Stomach (tissue), 8 donors: ENCODE measurements at regions not wholly inside any gene's neighbourhood (a gene's known extent, or its start where the extent isn't known, plus 50 kb on each side); places are given as distances from the start of the nearest gene placed in this dataset.

ENCODE experiments used
- DNase-seq, 2 donors: peaks; one replicate each; pipeline versions ENCODE4 v3.0.0 to v3.0.0-alpha.2; 2013 to 2019
- H3K27ac ChIP-seq, 5 donors: fragments of 200-600 bp in 4 of 5; sonication (generic) in 4 of 5; one replicate each; pipeline ENCODE4 v1.5.1; 2013 to 2019; ENCODE audit warnings: mild to moderate bottlenecking in 1 of 5, moderate library complexity in 1 of 5
- H3K27me3 ChIP-seq, 3 donors: fragments of 200-600 bp; sonication (generic); one replicate each; pipeline ENCODE4 v1.5.1; 2017 to 2019; ENCODE audit warnings: mixed run types in 1 of 3
- H3K36me3 ChIP-seq, 4 donors: fragments of 200-600 bp; sonication (generic); 1 replicate in 3 of 4; 2 replicates in 1 of 4; pipeline ENCODE4 v1.5.1; 2016 to 2019
- H3K4me1 ChIP-seq, 4 donors: fragments of 200-600 bp; sonication (generic); one replicate each; pipeline ENCODE4 v1.5.1; 2016 to 2019
- H3K4me3 ChIP-seq, 4 donors: fragments of 200-600 bp; sonication (generic) in 3 of 4; one replicate each; pipeline ENCODE4 v1.5.1; 2016 to 2019; ENCODE audit warnings: mild to moderate bottlenecking in 1 of 4
- H3K9me3 ChIP-seq, 4 donors: fragments of 200-600 bp; sonication (generic); one replicate each; pipeline ENCODE4 v1.5.1; 2016 to 2019
- EP300 ChIP-seq: sonication (generic); formaldehyde crosslinking; IDR thresholded peaks from one replicate; pipeline ENCODE4 v1.6.1; 2017; ENCODE audit warnings: antibody characterized with exemption
- POLR2A ChIP-seq, 4 donors: fragments of 450-650 bp; IDR thresholded peaks; one replicate each; pipeline ENCODE4 v1.6.1; 2016; ENCODE audit warnings: antibody characterized with exemption in 4 of 4, control low read depth in 2 of 4, mild to moderate bottlenecking in 1 of 4, moderate library complexity in 1 of 4
- POLR2AphosphoS5 ChIP-seq, 3 donors: sonication (generic); formaldehyde crosslinking; IDR thresholded peaks; one replicate each; pipeline ENCODE4 v1.6.1; 2016; ENCODE audit warnings: antibody characterized with exemption in 3 of 3
- WGBS, 5 donors: extraction: QIAGEN DNeasy Blood & Tissue Kit in 3 of 5; methylation state at CpG; one replicate each; pipeline versions ENCODE4 v1.1.5 to v1.1.7; 2013 to 2018; 5-methylcytosine and 5-hydroxymethylcytosine counted together
- intact Hi-C: fragments of 100-400 bp; cut with DNase I; formaldehyde crosslinking; loops from one replicate; pipeline ENCODE4 v1.15.1; 2023; ENCODE audit warnings: low total_unique reads
- TF ChIP-seq, protein P1 (sequence below), 7 experiments: fragments of 450-650 bp in 4 of 7; fragments of 200-600 bp in 3 of 7; sonication (generic) in 3 of 7; IDR thresholded peaks; one replicate each; pipeline ENCODE4 v1.5.1; 2016 to 2019; ENCODE audit warnings: antibody characterized with exemption in 7 of 7, control low read depth in 2 of 7, mild to moderate bottlenecking in 1 of 7
- donor health status: healthy with polysubstance abuse.
- donor health status: Bipolar disorder and iron deficiency.
- donor health status: healthy.

DNA sequence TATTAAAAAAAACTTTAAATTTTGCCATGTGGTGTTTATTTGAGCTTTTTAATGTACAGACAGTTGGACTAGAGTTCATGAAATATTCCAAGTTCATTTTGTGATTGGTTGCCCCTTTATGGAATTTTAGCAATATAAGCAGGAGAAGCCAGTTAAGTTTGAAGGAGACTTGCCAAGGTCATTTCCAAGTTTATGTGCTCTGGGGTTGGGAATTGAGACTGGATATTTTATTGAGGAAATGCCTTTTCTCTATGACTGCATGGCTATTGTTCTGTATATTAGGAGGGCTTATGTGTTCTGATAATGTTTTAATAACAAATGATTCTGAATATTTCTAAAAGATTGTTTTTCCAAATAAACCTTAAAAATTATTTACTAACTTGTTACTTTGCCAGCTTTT lies 67.0 kb upstream of the TCF4 start:
- intact Hi-C loops = no loop called here
- Histone ChIP-seq H3K27me3 (no peaks in the 10 kb centered on the region), H3K27ac (no peak overlapping the region), H3K36me3 (no peaks in the 10 kb centered on the region), H3K4me3 (no peak overlapping the region), H3K4me1 (no peaks in the 10 kb centered on the region), H3K9me3 (no peaks in the 10 kb centered on the region)
- TF ChIP-seq POLR2AphosphoS5 (IDR thresholded peaks at IDR 0.05) (no peak), POLR2A (IDR thresholded peaks at IDR 0.05) (no peak), EP300 (no peak)
- TF ChIP-seq, protein P1, sequence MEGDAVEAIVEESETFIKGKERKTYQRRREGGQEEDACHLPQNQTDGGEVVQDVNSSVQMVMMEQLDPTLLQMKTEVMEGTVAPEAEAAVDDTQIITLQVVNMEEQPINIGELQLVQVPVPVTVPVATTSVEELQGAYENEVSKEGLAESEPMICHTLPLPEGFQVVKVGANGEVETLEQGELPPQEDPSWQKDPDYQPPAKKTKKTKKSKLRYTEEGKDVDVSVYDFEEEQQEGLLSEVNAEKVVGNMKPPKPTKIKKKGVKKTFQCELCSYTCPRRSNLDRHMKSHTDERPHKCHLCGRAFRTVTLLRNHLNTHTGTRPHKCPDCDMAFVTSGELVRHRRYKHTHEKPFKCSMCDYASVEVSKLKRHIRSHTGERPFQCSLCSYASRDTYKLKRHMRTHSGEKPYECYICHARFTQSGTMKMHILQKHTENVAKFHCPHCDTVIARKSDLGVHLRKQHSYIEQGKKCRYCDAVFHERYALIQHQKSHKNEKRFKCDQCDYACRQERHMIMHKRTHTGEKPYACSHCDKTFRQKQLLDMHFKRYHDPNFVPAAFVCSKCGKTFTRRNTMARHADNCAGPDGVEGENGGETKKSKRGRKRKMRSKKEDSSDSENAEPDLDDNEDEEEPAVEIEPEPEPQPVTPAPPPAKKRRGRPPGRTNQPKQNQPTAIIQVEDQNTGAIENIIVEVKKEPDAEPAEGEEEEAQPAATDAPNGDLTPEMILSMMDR (IDR thresholded peaks at IDR 0.05) = no peak
- DNase-seq = no peak

DNA sequence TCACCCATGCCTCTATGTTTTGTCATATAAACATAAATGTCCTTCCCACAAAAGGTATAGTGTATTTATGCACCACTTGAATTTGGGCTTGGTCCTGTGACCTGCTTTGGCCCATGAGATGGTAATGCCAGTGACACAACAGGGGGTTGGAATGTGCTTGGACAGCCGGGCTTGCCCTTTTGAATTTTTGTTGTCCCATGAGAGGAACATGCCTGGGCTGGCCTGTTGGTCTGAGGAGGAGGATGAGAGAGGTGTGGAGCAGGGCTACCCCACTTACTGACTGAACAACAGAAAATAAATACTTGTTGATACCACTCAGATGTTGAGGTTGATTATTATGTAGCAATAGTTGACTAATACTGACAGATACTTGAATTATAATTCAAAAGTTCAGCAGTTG lies 63.2 kb upstream of the TCF4 start:
- WGBS, 5 donors = 63 to 100% (median 71%) methylated on average over 1 of the region's 1 CpG
- no peak for TF ChIP-seq POLR2A (IDR thresholded peaks at IDR 0.05)
- TF ChIP-seq, protein P1 (IDR thresholded peaks at IDR 0.05) = no peak
- TF ChIP-seq EP300 = no peak
- TF ChIP-seq POLR2AphosphoS5 (IDR thresholded peaks at IDR 0.05) = no peak
- no peaks in the 10 kb centered on the region for H3K36me3 ChIP-seq
- H3K27ac ChIP-seq = no peak overlapping the region
- no peaks in the 10 kb centered on the region for H3K4me1 ChIP-seq
- no peak overlapping the region for H3K4me3 ChIP-seq
- intact Hi-C loops = no loop called here
- DNase-seq = no peak
- H3K27me3 ChIP-seq = no peaks in the 10 kb centered on the region
- no peaks in the 10 kb centered on the region for H3K9me3 ChIP-seq

DNA sequence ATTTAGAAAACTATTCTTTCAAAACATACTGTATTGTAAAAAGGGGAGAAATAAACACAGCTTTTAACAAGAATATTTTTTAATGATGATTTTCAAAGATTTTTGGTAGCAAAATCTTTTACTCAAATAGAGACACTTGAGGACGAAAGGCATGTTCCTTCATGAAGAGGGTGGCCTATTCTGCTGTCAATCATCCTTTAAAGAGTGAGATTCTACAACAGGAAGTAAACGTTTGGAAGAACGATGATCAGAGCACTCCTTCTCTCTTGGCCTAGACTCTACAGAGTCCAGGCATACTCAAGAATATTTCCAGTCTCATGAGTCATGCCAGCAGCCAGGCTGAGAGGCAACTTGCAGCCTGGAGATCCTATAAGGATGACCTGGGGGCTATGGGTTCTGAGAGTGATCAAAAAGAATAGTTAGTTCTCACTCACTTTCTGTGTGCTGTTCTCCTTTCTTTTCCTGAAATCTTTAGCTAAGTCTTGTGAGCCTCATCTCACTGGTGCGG lies 62.4 kb upstream of the TCF4 start:
- TF ChIP-seq POLR2A (IDR thresholded peaks at IDR 0.05) (no peak), POLR2AphosphoS5 (IDR thresholded peaks at IDR 0.05) (no peak), EP300 (no peak)
- TF ChIP-seq, protein P1 (IDR thresholded peaks at IDR 0.05) = no peak
- no peaks in the 10 kb centered on the region for H3K27me3 ChIP-seq
- no peak for DNase-seq
- 47 to 59% (median 53%) methylated on average over 4 of the region's 4 CpGs for WGBS, 5 donors
- H3K4me1 ChIP-seq = no peaks in the 10 kb centered on the region
- H3K36me3 ChIP-seq = no peaks in the 10 kb centered on the region
- no peak overlapping the region for H3K27ac ChIP-seq
- no peak overlapping the region for H3K4me3 ChIP-seq
- intact Hi-C loops = no loop called here
- H3K9me3 ChIP-seq = no peaks in the 10 kb centered on the region

DNA sequence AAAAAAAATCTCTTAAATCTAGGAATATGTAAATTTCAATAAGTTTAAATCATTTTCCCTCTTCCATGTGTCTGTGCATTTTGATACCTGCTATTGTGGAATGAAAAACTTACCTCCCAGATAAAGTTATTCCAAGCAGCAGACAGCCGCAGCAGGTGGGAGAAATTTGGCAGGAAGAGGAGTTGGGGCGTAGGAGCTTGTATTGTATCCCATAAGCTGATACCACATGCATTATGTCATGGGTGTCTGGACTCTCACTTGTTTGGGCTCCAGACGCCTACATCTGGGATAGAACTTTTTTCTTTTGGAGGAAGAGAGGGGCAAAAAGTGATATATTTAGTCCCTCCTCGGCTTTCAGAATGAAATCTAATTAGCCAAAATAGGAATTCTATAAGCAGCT lies 59.3 kb upstream of the TCF4 start:
- H3K27me3 ChIP-seq = no peaks in the 10 kb centered on the region
- H3K36me3 ChIP-seq = no peaks in the 10 kb centered on the region
- 52 to 73% (median 67%) methylated on average over 4 of the region's 4 CpGs for WGBS, 5 donors
- H3K9me3 ChIP-seq = no peaks in the 10 kb centered on the region
- intact Hi-C loops = no loop called here
- H3K4me3 ChIP-seq = no peak overlapping the region
- no peak for DNase-seq
- H3K27ac ChIP-seq = no peak overlapping the region
- TF ChIP-seq POLR2AphosphoS5 (IDR thresholded peaks at IDR 0.05) = no peak
- TF ChIP-seq, protein P1 (IDR thresholded peaks at IDR 0.05) = no peak
- no peak for TF ChIP-seq EP300
- TF ChIP-seq POLR2A (IDR thresholded peaks at IDR 0.05) = no peak
- no peaks in the 10 kb centered on the region for H3K4me1 ChIP-seq
